ENCODE measurements at regions not wholly inside any gene's neighbourhood (a gene's known extent, or its start where the extent isn't known, plus 50 kb on each side); places are given as distances from the start of the nearest gene placed in this dataset.

- TF ChIP-seq ATF3 (IDR thresholded peaks at IDR 0.05): no peak
These were observed 211.5 kb downstream of the RAD51AP2 start (continued) for GRCh38 chr2:17306706-17307105.

DNA sequence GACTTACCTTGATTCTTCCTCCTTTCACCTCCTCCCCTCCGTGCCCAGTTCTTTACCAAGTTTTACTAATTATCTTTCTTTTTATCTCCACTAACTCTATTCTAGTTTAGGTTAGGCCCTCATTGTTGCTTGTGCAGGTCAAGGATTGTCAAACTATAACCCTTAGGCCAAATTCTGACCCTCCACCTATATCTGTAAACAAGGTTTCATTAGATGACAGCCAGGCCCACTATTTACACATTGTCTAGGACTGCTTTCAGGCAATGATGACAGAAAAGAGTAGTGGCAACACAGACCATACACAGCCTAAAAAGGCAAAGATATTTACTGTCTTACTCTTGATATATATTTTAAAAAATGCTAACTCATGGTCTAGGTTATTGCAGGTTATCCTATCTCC lies 212.0 kb downstream of the RAD51AP2 start:
- intact Hi-C loops (cut with micrococcal nuclease): no loop called here
- Histone ChIP-seq H3K27ac (ENCODE audit: low read depth, low read length) (no peak overlapping the region), H3K9me3 (ENCODE audit: control insufficient read depth in 1 of 2, insufficient read depth in 1 of 2, low read depth in 1 of 2, low read length in 2 of 2) (no peaks in the 10 kb centered on the region), H3K79me2 (ENCODE audit: insufficient read depth, low read length) (no peaks in the 10 kb centered on the region), H3K4me1 (ENCODE audit: control insufficient read depth in 1 of 2, insufficient read depth in 2 of 2, low read length in 2 of 2) (peaks cover 0 to 13% of the 10 kb centered on the region in 2 experiments; a peak in 1 of 4 replicates), H3K4me3 (replicated peaks in 1 of 2; ENCODE audit: low read depth in 1 of 2, low read length in 2 of 2) (no peak overlapping the region), H3K36me3 (ENCODE audit: control insufficient read depth in 1 of 2, insufficient read depth in 2 of 2, low read length in 2 of 2) (no peaks in the 10 kb centered on the region), H3K9me2 (ENCODE audit: insufficient read depth) (no peaks in the 10 kb centered on the region), H3K9ac (ENCODE audit: low read length) (no peak overlapping the region), H4K20me1 (ENCODE audit: insufficient read depth) (no peaks in the 10 kb centered on the region), H2AFZ (ENCODE audit: low read depth, low read length, poor library complexity, severe bottlenecking) (no peak overlapping the region), H3K27me3 (ENCODE audit: insufficient read depth, low read length) (no peaks in the 10 kb centered on the region; the same call in 1 of the 2 replicates), H3K4me2 (ENCODE audit: low read length) (no peak overlapping the region)
- POLR2A ChIA-PET: no interaction called here
- TF ChIP-seq EZH2 (IDR thresholded peaks at IDR 0.05) (no peak), SP1 (IDR thresholded peaks at IDR 0.05; ENCODE audit: low read depth) (no peak), MAX (IDR thresholded peaks at IDR 0.05) (no peak), ZFX (IDR thresholded peaks at IDR 0.05) (no peak), RAD21 (IDR thresholded peaks at IDR 0.05; ENCODE audit: low read depth) (no peak), CBX3 (IDR thresholded peaks at IDR 0.05; ENCODE audit: low read depth) (no peak), FOSL1 (IDR thresholded peaks at IDR 0.05; ENCODE audit: low read depth) (no peak), TCF7L2 (IDR thresholded peaks at IDR 0.05; ENCODE audit: borderline replicate concordance, extremely low read depth, insufficient read depth, insufficient read length) (no peak), EZH2phosphoT487 (IDR thresholded peaks at IDR 0.05; ENCODE audit: borderline replicate concordance) (no peak), ATF3 (IDR thresholded peaks at IDR 0.05) (no peak), POLR2AphosphoS5 (IDR thresholded peaks at IDR 0.05; ENCODE audit: low read depth, low read length) (no peak), EGR1 (IDR thresholded peaks at IDR 0.05; ENCODE audit: low read depth) (no peak), POLR2A (IDR thresholded peaks at IDR 0.05; ENCODE audit: borderline replicate concordance, extremely low read depth, insufficient read depth, insufficient read length) (no peak), ELF1 (IDR thresholded peaks at IDR 0.05; ENCODE audit: borderline replicate concordance, low read depth) (no peak), SIN3A (IDR thresholded peaks at IDR 0.05; ENCODE audit: low read depth) (no peak), SRF (IDR thresholded peaks at IDR 0.05; ENCODE audit: low read depth) (no peak), JUND (IDR thresholded peaks at IDR 0.05) (no peak), ZBTB33 (IDR thresholded peaks at IDR 0.05; ENCODE audit: extremely low read depth, insufficient replicate concordance, low read length) (no peak), REST (IDR thresholded peaks at IDR 0.05; ENCODE audit: low read depth) (no peak)
- RAD21 ChIA-PET (ENCODE audit: low non-redundant PET in 1 of 2, low total read pairs in 2 of 2, uncharacterized antibody in 2 of 2, unreplicated experiment in 2 of 2): no interaction called here
- CTCF ChIA-PET: no interaction called here
- no peak for DNase-seq (ENCODE audit: low read depth, low spot score)
- ATAC-seq: no peak
- no TSS peak for BruUV-seq (replicated peaks)

Measured in HCT116 (cell line).